GM04503 (cell line): ENCODE measurements at regions not wholly inside any gene's neighbourhood (a gene's known extent, or its start where the extent isn't known, plus 50 kb on each side); places are given as distances from the start of the nearest gene placed in this dataset.
"Not testable (repeated sequence)": the region's sequence is repeated elsewhere in the genome, so short reads cannot be mapped to it uniquely, and the experiment has no call there.

Source experiments
- DNase-seq: peaks from one replicate; pipeline ENCODE4 v3.0.0-alpha.2; 2012; ENCODE audit warnings: low read depth

- DNase-seq, result not testable (repeated sequence)
These were observed 137.0 kb downstream of the USP46 start for GRCh38 chr4:52522093-52522492.

GRCh38 chr4:52529983-52530382, 129.1 kb downstream of the USP46 start:
- DNase-seq, result no peak

GRCh38 chr4:52535793-52536192, 123.3 kb downstream of the USP46 start:
- DNase-seq, result no peak
